Hematopoietic multipotent progenitor cell treated with erythropoietin and hydrocortisone succinate and interleukin-3 and kit ligand, for 17 days (in vitro differentiated cells): ENCODE measurements at regions not wholly inside any gene's neighbourhood (a gene's known extent, or its start where the extent isn't known, plus 50 kb on each side); places are given as distances from the start of the nearest gene placed in this dataset.
"Not testable (repeated sequence)": the region's sequence is repeated elsewhere in the genome, so short reads cannot be mapped to it uniquely, and the experiment has no call there.

Source experiments
- DNase-seq: peaks from one replicate; pipeline ENCODE4 v3.0.0-alpha.2; 2015; ENCODE audit warnings: low spot score

- DNase-seq, result not testable (repeated sequence)
Observed at GRCh38 chr3:106321438-106321837, 452.6 kb upstream of the CBLB start.

- DNase-seq, result no peak
Observed at GRCh38 chr3:106323586-106323985, 454.8 kb upstream of the CBLB start.

DNA sequence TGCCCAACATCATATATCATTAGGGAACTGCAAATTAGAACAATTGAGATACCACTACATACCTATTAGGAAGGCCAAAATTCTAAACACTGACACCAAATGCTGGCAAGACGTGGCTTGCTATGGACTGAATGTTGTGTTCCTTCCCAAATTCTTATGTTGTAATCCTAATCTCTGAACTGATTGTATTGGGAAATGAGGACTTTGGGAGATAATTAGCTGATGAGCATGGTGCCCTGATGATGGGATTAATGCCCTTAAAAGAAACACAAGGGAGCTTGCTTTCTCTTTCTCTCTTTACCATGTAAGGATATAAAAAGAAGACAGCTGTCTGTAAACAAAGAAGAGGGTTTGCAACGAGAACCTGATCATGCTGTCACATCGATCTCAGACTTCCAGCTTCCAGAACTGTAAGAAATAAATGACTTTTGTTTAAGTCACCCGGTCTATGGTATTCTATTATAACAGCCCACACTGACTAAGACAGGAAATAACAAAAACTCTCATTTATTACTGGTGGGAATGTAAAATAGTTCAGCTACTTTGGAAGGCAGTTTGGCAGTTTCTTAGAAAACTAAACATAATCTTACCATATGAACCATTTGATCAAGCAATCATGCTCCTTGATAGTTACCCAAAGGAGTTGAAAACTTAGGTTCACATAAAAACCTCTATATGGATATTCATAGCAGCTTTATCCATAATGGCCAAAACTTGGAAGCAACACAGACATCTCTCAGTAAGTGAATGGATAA is 458.3 kb upstream of the CBLB start:
- DNase-seq, result no peak

- DNase-seq, result no peak
Observed at GRCh38 chr3:106327696-106328025, 458.8 kb upstream of the CBLB start.

DNA sequence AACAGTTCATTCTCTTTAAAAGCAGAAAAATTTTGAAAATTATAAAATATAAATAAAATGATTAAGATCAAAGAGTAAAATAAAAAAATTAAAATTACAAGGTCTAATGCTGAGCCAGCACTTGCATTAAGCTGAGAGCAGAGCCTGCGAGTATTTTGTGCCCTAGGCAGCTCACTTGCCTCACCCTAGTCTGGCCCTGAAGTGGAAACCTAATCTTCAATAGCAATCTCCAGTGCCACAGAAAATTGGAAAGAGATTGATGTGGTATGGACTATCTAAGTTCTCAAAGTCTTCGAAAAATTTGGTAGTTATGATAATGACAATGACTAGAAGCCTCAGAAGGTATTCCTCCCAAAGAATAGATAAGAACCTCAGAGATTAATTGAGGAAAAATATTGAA is 459.4 kb upstream of the CBLB start:
- no peak for DNase-seq

GRCh38 chr3:106329521-106329920 is 460.7 kb upstream of the CBLB start:
- DNase-seq, result no peak

DNA sequence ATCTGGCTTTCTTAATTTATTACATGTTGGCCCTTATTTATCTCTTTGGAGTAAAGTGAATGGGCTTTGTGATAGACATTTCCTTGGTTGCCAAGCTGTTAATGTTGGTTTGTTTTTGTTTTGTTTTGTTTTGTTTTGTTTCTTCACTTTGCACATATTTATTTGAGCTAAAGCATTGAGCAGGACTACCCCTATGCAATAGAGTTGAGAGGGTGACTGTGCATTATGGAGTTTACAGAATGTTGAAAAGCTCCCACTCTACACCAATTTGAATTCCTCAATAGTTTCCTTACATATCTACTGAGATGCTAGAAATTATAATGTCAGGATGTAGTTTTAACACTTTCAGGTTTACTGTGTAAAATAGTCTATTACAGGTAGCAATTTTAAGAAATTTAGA is 462.8 kb upstream of the CBLB start:
- no peak for DNase-seq

- DNase-seq, result no peak
Observed at GRCh38 chr3:106332129-106332528, 463.3 kb upstream of the CBLB start.

DNA sequence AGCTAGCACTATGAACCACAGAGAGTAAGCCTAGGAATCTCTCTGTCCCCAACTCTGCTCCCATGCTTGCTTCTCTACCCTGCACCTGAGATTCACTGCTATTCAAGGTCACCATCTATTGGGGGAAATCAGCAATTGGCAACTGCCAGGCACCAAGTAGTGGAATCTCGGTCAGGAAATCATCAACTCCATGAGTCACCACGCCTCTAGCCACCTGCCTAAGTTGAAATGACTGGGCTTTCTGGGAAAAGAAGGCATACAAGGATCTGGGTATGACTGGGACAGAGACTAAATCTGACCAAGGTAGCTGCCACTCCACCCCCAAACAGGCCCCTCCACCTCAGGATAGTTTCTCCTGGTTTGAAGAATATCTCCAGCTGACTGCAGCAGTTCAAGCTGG is 464.1 kb upstream of the CBLB start:
- no peak for DNase-seq

GRCh38 chr3:106333911-106334618 is 465.3 kb upstream of the CBLB start:
- DNase-seq, result no peak

GRCh38 chr3:106336619-106337018 is 467.8 kb upstream of the CBLB start:
- DNase-seq, result no peak

DNA sequence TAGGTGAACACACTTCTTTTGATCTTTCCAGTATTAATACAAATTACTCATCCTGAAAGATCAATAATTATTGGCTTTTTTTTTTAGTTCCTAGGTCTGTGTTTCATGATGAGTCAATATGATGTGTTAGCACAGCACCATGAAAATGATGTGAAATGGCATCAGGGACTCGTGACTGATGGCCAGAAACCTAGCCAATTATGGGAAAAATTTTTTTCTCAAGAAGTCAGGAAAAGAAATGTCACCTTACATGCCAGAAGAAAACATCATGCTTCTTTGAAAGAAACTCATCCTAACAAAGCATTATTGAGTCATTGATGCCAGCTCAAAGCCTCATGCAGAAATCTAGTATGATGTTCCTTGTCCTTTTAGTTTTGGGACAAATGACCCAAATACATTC is 468.3 kb upstream of the CBLB start:
- no peak for DNase-seq

- no peak for DNase-seq
Observed at GRCh38 chr3:106338582-106339214, 469.9 kb upstream of the CBLB start.

- no peak for DNase-seq
Observed at GRCh38 chr3:106339551-106339950, 470.7 kb upstream of the CBLB start.

GRCh38 chr3:106341087-106341486 is 472.3 kb upstream of the CBLB start:
- DNase-seq, result no peak

- DNase-seq, result no peak
Observed at GRCh38 chr3:106341586-106342162, 472.9 kb upstream of the CBLB start.

DNA sequence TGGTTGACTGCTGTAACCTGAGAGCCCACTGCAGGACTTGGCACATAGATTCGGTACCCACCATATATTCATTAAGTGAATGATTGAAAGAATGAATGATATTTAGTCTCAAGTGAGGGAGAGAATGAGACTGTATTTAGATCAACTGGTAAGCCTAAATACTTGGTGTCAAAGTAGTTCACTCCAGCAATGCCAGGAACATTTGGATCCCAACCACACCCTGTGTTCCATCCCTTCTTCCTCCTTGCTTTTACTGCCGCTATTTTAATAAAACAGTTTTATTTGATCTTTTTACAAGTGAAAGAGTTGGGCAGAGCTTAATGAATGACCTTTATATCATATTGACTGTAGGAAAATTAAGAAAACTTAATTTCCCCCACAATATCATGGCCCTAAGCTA is 473.6 kb upstream of the CBLB start:
- no peak for DNase-seq

- no peak for DNase-seq
Observed at GRCh38 chr3:106343811-106344210, 475.0 kb upstream of the CBLB start.

GRCh38 chr3:106345353-106346027 is 476.7 kb upstream of the CBLB start:
- DNase-seq, result no peak

- no peak for DNase-seq
Observed at GRCh38 chr3:106347350-106347749, 478.5 kb upstream of the CBLB start.

- no peak for DNase-seq
Observed at GRCh38 chr3:106348139-106348690, 479.4 kb upstream of the CBLB start.

DNA sequence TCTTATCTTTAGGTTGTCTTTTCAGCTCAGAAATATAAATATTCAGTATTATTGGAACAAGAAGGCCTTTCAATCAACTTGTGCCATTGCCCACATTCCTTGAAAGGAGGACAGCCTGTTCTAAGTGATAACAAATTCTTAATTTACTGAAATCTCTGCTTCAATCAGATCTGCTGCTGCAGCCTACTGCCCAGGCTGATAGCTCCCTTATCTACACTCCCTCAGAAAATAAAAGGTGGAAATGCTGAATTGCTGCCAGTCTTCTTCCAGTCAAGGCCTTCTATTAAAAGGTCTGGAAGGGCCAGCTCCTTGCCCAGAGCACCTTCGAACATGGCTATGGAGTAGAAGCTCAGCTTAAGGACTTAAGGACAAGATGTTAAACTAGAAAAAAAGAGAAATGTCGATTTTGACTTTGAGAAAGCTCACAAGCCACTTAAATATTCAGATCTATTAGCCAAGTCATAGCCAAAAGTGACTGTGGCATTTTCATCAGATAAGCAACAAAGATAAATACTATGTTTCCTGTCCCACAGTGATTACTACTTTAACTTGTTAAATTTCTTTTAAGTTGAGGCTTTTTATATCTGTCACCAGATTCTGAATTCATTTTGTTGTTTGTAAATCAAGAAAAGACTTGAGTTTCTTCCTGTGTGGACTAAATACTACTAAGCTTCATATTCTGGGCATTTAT is 480.5 kb upstream of the CBLB start:
- no peak for DNase-seq
